SK-N-SH treated with all-trans-retinoic acid at 6 μM for 48 hours (cell line): ENCODE measurements at regions not wholly inside any gene's neighbourhood (a gene's known extent, or its start where the extent isn't known, plus 50 kb on each side); places are given as distances from the start of the nearest gene placed in this dataset.

Experiments used
- ATAC-seq: fragments of 200-7000 bp; cut with Tn5 transposase; 3 replicates; pipeline ENCODE4 v1.9.1; 2020; ENCODE audit warnings: mild to moderate bottlenecking, moderate library complexity
- ARNTL ChIP-seq: fragments of 450-650 bp; formaldehyde crosslinking; IDR thresholded peaks from 2 replicates; pipeline ENCODE4 v1.5.0; 2020; ENCODE audit warnings: low read depth, mild to moderate bottlenecking, moderate library complexity, borderline replicate concordance
- CSDC2 ChIP-seq: fragments of 250-450 bp; sonication (Bioruptor Pico); IDR thresholded peaks from 2 replicates; pipeline ENCODE4 v1.5.0; 2020; ENCODE audit warnings: mild to moderate bottlenecking, moderate library complexity
- ESRRG ChIP-seq: fragments of 250-450 bp; sonication (Bioruptor Pico); IDR thresholded peaks from 2 replicates; pipeline ENCODE4 v1.6.1; 2021; ENCODE audit warnings: mild to moderate bottlenecking
- GLIS3 ChIP-seq: fragments of 250-450 bp; sonication (Bioruptor Pico); IDR thresholded peaks from 2 replicates; pipeline ENCODE4 v1.5.0; 2020; ENCODE audit warnings: mild to moderate bottlenecking, moderate library complexity
- ISL1 ChIP-seq: fragments of 250-450 bp; sonication (Bioruptor Pico); IDR thresholded peaks from 2 replicates; pipeline ENCODE4 v2.1.2; 2022; ENCODE audit warnings: mild to moderate bottlenecking, moderate library complexity
- OSR1 ChIP-seq: fragments of 250-450 bp; sonication (Bioruptor Pico); IDR thresholded peaks from 2 replicates; pipeline ENCODE4 v1.8.0; 2022; ENCODE audit warnings: moderate library complexity, mild to moderate bottlenecking, inconsistent platforms
- PPARA ChIP-seq: fragments of 250-450 bp; sonication (Bioruptor Pico); IDR thresholded peaks from 2 replicates; pipeline ENCODE4 v1.5.0; 2020; ENCODE audit warnings: mild to moderate bottlenecking, borderline replicate concordance
- SNAI2 ChIP-seq: fragments of 250-450 bp; sonication (Bioruptor Pico); IDR thresholded peaks from 2 replicates; pipeline ENCODE4 v1.5.0; 2020; ENCODE audit warnings: mild to moderate bottlenecking, moderate library complexity
- TCF4 ChIP-seq: fragments of 250-450 bp; sonication (Bioruptor Pico); IDR thresholded peaks from 2 replicates; pipeline ENCODE4 v1.8.0; 2021; ENCODE audit warnings: mild to moderate bottlenecking, moderate library complexity, borderline replicate concordance
- TOX ChIP-seq: fragments of 250-450 bp; sonication (Bioruptor Pico); IDR thresholded peaks from 2 replicates; pipeline ENCODE4 v1.8.0; 2021; ENCODE audit warnings: mild to moderate bottlenecking, moderate library complexity, borderline replicate concordance
- TSHZ2 ChIP-seq: fragments of 250-450 bp; sonication (Bioruptor Pico); IDR thresholded peaks from 2 replicates; pipeline ENCODE4 v1.5.0; 2020; ENCODE audit warnings: mild to moderate bottlenecking, moderate library complexity
- ZC3H10 ChIP-seq: fragments of 250-450 bp; sonication (Bioruptor Pico); IDR thresholded peaks from 2 replicates; pipeline ENCODE4 v1.5.1; 2021; ENCODE audit warnings: mild to moderate bottlenecking, moderate library complexity
- ZFP3 ChIP-seq: fragments of 250-450 bp; sonication (Bioruptor Pico); IDR thresholded peaks from 2 replicates; pipeline ENCODE4 v1.5.0; 2020; ENCODE audit warnings: mild to moderate bottlenecking, moderate library complexity
- ZFP30 ChIP-seq: fragments of 450-650 bp; formaldehyde crosslinking; IDR thresholded peaks from 2 replicates; pipeline ENCODE4 v1.5.0; 2022; ENCODE audit warnings: mild to moderate bottlenecking, moderate library complexity
- ZNF565 ChIP-seq: fragments of 450-650 bp; formaldehyde crosslinking; conservative IDR thresholded peaks from 2 replicates; pipeline ENCODE4 v1.5.0; 2020; ENCODE audit warnings: low read depth, mild to moderate bottlenecking, moderate library complexity
- ZNF70 ChIP-seq: fragments of 450-650 bp; formaldehyde crosslinking; IDR thresholded peaks from 2 replicates; pipeline ENCODE4 v1.5.0; 2020; ENCODE audit warnings: mild to moderate bottlenecking, moderate library complexity
- ZNF8 ChIP-seq: fragments of 450-650 bp; formaldehyde crosslinking; IDR thresholded peaks from 2 replicates; pipeline ENCODE4 v1.5.0; 2020; ENCODE audit warnings: mild to moderate bottlenecking, moderate library complexity
- TF ChIP-seq, protein P1 (sequence below): fragments of 250-450 bp; sonication (Bioruptor Pico); IDR thresholded peaks from 2 replicates; pipeline ENCODE4 v1.5.1; 2021; ENCODE audit warnings: mild to moderate bottlenecking, moderate library complexity
- TF ChIP-seq, protein P2 (sequence below): fragments of 250-450 bp; sonication (Bioruptor Pico); IDR thresholded peaks from 2 replicates; pipeline ENCODE4 v1.5.1; 2020; ENCODE audit warnings: low read depth, mild to moderate bottlenecking, moderate library complexity

GRCh38 chr1:105180789-105181188 is 1431.1 kb downstream of the AMY1C start:
- TF ChIP-seq ISL1 (CRISPR knock-in tag) = no peak
- TF ChIP-seq ESRRG (CRISPR knock-in tag) = no peak
- no peak for TF ChIP-seq ZNF70 (CRISPR knock-in tag)
- no peak for TF ChIP-seq TCF4 (CRISPR knock-in tag)
- TF ChIP-seq OSR1 = no peak
- no peak for TF ChIP-seq ZNF565 (CRISPR knock-in tag)
- TF ChIP-seq, protein P1, sequence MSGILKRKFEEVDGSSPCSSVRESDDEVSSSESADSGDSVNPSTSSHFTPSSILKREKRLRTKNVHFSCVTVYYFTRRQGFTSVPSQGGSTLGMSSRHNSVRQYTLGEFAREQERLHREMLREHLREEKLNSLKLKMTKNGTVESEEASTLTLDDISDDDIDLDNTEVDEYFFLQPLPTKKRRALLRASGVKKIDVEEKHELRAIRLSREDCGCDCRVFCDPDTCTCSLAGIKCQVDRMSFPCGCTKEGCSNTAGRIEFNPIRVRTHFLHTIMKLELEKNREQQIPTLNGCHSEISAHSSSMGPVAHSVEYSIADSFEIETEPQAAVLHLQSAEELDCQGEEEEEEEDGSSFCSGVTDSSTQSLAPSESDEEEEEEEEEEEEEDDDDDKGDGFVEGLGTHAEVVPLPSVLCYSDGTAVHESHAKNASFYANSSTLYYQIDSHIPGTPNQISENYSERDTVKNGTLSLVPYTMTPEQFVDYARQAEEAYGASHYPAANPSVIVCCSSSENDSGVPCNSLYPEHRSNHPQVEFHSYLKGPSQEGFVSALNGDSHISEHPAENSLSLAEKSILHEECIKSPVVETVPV (CRISPR knock-in tag) = no peak
- no peak for TF ChIP-seq ZC3H10 (CRISPR knock-in tag)
- no peak for TF ChIP-seq GLIS3 (CRISPR knock-in tag)
- no peak for ATAC-seq

GRCh38 chr1:105204836-105205371 is 1455.2 kb downstream of the AMY1C start:
- no peak for ATAC-seq
- no peak for TF ChIP-seq ZFP30 (CRISPR knock-in tag)

DNA sequence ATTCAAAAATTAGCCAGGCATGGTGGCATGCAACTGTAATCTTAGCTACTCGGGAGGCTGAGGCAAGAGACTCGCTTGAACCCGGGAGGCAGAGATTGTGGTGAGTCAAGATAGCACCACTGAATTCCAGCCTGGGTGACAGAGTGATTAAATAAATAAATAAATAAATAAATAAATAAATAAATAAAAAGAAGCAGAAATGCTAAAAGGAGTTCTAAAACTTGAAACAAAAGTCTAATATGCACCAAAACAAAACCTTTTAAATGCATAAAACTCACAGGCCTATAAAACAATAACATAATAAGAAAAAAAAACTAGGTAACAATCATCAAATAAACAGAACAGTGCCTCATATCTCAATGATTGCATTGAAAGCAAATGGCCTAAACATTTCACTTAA is 1458.9 kb downstream of the AMY1C start:
- TF ChIP-seq TCF4 (CRISPR knock-in tag) (no peak), ISL1 (CRISPR knock-in tag) (no peak), TSHZ2 (CRISPR knock-in tag) (no peak), ZFP30 (CRISPR knock-in tag) (no peak), SNAI2 (CRISPR knock-in tag) (no peak), ARNTL (no peak), OSR1 (no peak), TOX (CRISPR knock-in tag) (no peak), ZFP3 (CRISPR knock-in tag) (no peak), ZC3H10 (CRISPR knock-in tag) (no peak)
- TF ChIP-seq, protein P2, sequence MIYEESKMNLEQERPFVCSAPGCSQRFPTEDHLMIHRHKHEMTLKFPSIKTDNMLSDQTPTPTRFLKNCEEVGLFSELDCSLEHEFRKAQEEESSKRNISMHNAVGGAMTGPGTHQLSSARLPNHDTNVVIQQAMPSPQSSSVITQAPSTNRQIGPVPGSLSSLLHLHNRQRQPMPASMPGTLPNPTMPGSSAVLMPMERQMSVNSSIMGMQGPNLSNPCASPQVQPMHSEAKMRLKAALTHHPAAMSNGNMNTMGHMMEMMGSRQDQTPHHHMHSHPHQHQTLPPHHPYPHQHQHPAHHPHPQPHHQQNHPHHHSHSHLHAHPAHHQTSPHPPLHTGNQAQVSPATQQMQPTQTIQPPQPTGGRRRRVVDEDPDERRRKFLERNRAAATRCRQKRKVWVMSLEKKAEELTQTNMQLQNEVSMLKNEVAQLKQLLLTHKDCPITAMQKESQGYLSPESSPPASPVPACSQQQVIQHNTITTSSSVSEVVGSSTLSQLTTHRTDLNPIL (CRISPR knock-in tag) = no peak
- TF ChIP-seq, all 23 proteins: peak for 0
- no peak for ATAC-seq

- ATAC-seq = no peak
- TF ChIP-seq, protein P2 (CRISPR knock-in tag) = no peak
- TF ChIP-seq, protein P1 (CRISPR knock-in tag) = no peak
- TF ChIP-seq ZNF8 (CRISPR knock-in tag) (no peak), ZNF70 (CRISPR knock-in tag) (no peak), ISL1 (CRISPR knock-in tag) (no peak), CSDC2 (CRISPR knock-in tag) (no peak)
Observed at GRCh38 chr1:105210747-105211146, 1461.0 kb downstream of the AMY1C start.

GRCh38 chr1:105231378-105231777 is 1481.7 kb downstream of the AMY1C start:
- no peak for ATAC-seq
- TF ChIP-seq ZNF8 (CRISPR knock-in tag) (no peak), PPARA (CRISPR knock-in tag) (no peak), ZC3H10 (CRISPR knock-in tag) (no peak), ZFP30 (CRISPR knock-in tag) (no peak)
